ENCODE measurements at regions not wholly inside any gene's neighbourhood (a gene's known extent, or its start where the extent isn't known, plus 50 kb on each side); places are given as distances from the start of the nearest gene placed in this dataset.
"Not testable (repeated sequence)": the region's sequence is repeated elsewhere in the genome, so short reads cannot be mapped to it uniquely, and the experiment has no call there.

DNA sequence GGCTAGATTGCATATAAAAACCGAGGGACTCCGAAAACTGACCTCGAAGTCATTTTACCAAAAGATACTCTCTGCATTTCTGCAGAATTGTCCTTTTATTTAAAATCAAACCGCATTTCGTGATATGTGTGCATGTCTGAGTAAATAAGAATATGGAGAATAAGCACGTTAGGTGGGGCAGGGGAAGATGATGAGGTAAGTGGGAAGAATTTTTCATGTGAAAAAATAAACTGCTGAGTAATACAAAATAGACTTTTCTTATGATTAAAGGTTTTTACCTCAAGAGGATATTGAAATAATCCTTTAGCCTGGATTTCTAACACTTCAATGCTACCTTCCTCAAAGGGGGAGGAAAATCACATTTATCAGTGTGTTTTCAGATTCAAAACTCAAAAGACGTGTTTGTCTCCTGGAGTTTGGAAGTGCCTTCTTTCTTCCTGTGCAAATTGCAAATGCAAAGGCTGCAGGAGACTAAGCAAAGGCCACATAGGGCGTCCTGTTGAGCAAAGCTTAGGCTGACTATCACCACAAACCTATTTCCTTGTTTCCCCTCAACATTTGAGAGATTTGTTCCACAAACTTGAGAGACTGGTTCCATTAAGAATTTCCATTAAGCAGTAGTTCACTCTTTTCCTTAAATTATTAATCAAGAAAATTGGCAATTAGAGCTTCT is 813.5 kb downstream of the MCTP2 start:
- no peaks in the 10 kb centered on the region for H4K20me1 ChIP-seq (ENCODE audit: insufficient read depth, low read depth, low read length)
- no peaks in the 10 kb centered on the region for H3K4me1 ChIP-seq (ENCODE audit: low read length)

DNA sequence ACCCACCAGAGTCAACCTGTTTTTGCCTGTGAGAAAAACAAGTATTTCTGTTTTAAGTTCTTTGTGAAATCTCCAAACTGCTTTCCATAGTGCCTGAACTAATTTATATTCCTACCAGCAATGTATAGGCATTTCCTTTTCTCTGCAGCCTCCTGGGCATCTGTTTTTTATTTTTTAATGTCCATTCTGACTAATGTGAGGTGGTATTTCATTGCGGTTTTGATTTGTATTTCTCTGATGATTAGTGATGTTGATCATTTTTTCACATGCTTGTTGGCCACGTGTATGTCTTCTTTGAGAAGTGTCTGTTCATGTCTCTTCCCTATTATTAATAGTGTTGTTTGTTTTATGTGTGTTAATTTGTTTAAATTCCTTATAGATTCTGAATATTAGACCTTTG is 820.5 kb downstream of the MCTP2 start:
- no peaks in the 10 kb centered on the region for H4K20me1 ChIP-seq (ENCODE audit: insufficient read depth, low read depth, low read length)

More for the DNA sequence above, 813.5 kb downstream of the MCTP2 start:
- no peak for DNase-seq
- no peak overlapping the region for H3K27ac ChIP-seq (ENCODE audit: low read length)
- no peaks in the 10 kb centered on the region for H3K79me2 ChIP-seq (ENCODE audit: low read length)
- no peak overlapping the region for H3K4me2 ChIP-seq (ENCODE audit: low read depth, low read length, poor library complexity, severe bottlenecking)
- H3K4me3 ChIP-seq (ENCODE audit: low read length): no peak overlapping the region
- no peaks in the 10 kb centered on the region for H3K27me3 ChIP-seq (ENCODE audit: low read length)
- peaks cover 15% of the 10 kb centered on the region for H3K9me3 ChIP-seq (ENCODE audit: low read length)
- no peaks in the 10 kb centered on the region for H3K36me3 ChIP-seq (ENCODE audit: insufficient read depth, low read length)
- no peak overlapping the region for H2AFZ ChIP-seq (ENCODE audit: low read length)
- no peaks in the 10 kb centered on the region for H3K9me2 ChIP-seq (replicated peaks; ENCODE audit: insufficient read depth, low read length)
- H3K9ac ChIP-seq (ENCODE audit: low read length): no peak overlapping the region

DNA sequence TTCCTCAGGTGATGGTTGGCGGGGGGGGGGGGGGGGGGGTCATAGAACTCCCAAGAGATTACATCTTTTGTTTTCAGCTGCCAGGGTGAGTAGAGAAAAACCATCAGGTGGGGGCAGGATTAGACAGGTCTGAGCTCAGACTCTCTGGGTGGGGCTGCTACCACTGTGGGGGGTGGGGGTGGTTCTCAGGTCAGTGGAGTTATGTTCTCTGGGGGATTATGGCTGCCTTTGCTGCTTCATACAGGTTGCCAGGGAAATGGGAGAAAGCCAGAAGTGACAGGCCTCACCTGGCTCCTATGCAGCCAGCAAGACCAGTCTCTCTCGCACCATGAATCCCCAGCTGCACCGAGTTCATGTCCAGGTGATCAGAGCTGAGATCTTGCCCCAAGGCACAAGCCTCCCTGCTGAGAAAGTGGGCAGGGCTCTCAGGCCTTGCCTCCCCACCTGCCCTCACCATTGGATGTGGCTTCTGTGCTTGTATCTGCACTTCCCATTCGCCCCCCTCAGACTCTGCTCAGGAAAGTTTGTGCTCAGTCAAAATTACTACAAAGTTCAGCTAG is 828.1 kb downstream of the MCTP2 start:
- Histone ChIP-seq H3K36me3 (ENCODE audit: insufficient read depth, low read length) (no peaks in the 10 kb centered on the region), H2AFZ (ENCODE audit: low read length) (no peak overlapping the region), H3K4me2 (ENCODE audit: low read depth, low read length, poor library complexity, severe bottlenecking) (no peak overlapping the region), H3K4me3 (ENCODE audit: low read length) (no peak overlapping the region), H3K79me2 (ENCODE audit: low read length) (no peaks in the 10 kb centered on the region), H3K9me2 (replicated peaks; ENCODE audit: insufficient read depth, low read length) (no peaks in the 10 kb centered on the region), H3K4me1 (ENCODE audit: low read length) (no peaks in the 10 kb centered on the region), H3K9me3 (ENCODE audit: low read length) (peaks cover 26% of the 10 kb centered on the region), H3K9ac (ENCODE audit: low read length) (no peak overlapping the region), H3K27ac (ENCODE audit: low read length) (no peak overlapping the region), H3K27me3 (ENCODE audit: low read length) (no peaks in the 10 kb centered on the region), H4K20me1 (ENCODE audit: insufficient read depth, low read depth, low read length) (no peaks in the 10 kb centered on the region)
- no peak for DNase-seq

More for the DNA sequence above, 820.5 kb downstream of the MCTP2 start:
- H3K79me2 ChIP-seq (ENCODE audit: low read length): no peaks in the 10 kb centered on the region
- no peak overlapping the region for H3K4me3 ChIP-seq (ENCODE audit: low read length)
- no peak overlapping the region for H2AFZ ChIP-seq (ENCODE audit: low read length)
- H3K27ac ChIP-seq (ENCODE audit: low read length): no peak overlapping the region
- no peaks in the 10 kb centered on the region for H3K27me3 ChIP-seq (ENCODE audit: low read length)
- H3K9ac ChIP-seq (ENCODE audit: low read length): no peak overlapping the region
- H3K4me2 ChIP-seq (ENCODE audit: low read depth, low read length, poor library complexity, severe bottlenecking): no peak overlapping the region
- no peaks in the 10 kb centered on the region for H3K36me3 ChIP-seq (ENCODE audit: insufficient read depth, low read length)
- no peaks in the 10 kb centered on the region for H3K4me1 ChIP-seq (ENCODE audit: low read length)
- H3K9me2 ChIP-seq (replicated peaks; ENCODE audit: insufficient read depth, low read length): no peaks in the 10 kb centered on the region
- peaks cover 15% of the 10 kb centered on the region for H3K9me3 ChIP-seq (ENCODE audit: low read length)
- no peak for DNase-seq

DNA sequence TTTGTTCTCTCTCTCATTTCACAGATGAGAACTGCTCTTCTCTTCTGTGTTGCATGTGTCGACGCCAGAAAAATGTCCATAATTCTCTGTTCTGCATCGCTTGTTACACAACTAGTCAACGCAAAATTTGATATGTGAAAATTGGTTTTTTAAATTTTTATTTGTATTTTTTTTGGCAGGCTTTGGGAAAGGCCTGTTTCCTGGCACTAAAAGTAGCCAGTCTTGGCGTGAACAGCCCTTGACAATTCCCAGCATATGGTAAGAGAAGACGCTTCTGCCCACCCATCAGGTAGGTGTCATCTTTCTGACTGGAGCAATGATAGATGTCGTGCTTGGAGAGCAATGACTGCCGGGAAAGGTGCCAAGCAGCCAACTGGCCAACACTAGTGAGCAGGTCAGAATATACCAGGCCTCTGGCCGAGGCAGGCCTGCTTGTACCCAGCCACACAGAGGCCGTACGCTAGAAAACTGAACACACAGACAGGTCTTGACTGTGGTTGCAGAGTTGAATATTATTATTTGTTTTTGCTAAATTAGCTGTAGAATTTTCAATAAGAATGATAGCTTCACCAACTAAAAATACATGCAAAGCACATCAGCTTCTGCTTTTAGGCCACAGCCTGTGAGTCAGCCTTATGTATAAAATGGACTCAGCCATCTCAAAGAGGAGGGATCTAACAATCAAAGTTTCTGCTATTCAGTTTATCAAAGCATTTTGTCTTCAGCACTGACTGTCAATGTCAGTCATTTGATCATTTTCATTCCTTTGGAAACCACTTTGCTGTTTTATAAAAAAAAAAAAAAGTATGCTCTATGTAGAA is 837.5 kb downstream of the MCTP2 start:
- H3K9me3 ChIP-seq (ENCODE audit: low read length): peaks cover 19% of the 10 kb centered on the region
- no peak for DNase-seq
- H3K27ac ChIP-seq (ENCODE audit: low read length): no peak overlapping the region
- H2AFZ ChIP-seq (ENCODE audit: low read length): no peak overlapping the region
- no peaks in the 10 kb centered on the region for H3K79me2 ChIP-seq (ENCODE audit: low read length)
- no peaks in the 10 kb centered on the region for H3K4me1 ChIP-seq (ENCODE audit: low read length)
- H4K20me1 ChIP-seq (ENCODE audit: insufficient read depth, low read depth, low read length): no peaks in the 10 kb centered on the region
- no peaks in the 10 kb centered on the region for H3K27me3 ChIP-seq (ENCODE audit: low read length)
- H3K9me2 ChIP-seq (replicated peaks; ENCODE audit: insufficient read depth, low read length): no peaks in the 10 kb centered on the region
- no peak overlapping the region for H3K9ac ChIP-seq (ENCODE audit: low read length)
- H3K4me3 ChIP-seq (ENCODE audit: low read length): no peak overlapping the region
- no peak overlapping the region for H3K4me2 ChIP-seq (ENCODE audit: low read depth, low read length, poor library complexity, severe bottlenecking)
- H3K36me3 ChIP-seq (ENCODE audit: insufficient read depth, low read length): no peaks in the 10 kb centered on the region

DNA sequence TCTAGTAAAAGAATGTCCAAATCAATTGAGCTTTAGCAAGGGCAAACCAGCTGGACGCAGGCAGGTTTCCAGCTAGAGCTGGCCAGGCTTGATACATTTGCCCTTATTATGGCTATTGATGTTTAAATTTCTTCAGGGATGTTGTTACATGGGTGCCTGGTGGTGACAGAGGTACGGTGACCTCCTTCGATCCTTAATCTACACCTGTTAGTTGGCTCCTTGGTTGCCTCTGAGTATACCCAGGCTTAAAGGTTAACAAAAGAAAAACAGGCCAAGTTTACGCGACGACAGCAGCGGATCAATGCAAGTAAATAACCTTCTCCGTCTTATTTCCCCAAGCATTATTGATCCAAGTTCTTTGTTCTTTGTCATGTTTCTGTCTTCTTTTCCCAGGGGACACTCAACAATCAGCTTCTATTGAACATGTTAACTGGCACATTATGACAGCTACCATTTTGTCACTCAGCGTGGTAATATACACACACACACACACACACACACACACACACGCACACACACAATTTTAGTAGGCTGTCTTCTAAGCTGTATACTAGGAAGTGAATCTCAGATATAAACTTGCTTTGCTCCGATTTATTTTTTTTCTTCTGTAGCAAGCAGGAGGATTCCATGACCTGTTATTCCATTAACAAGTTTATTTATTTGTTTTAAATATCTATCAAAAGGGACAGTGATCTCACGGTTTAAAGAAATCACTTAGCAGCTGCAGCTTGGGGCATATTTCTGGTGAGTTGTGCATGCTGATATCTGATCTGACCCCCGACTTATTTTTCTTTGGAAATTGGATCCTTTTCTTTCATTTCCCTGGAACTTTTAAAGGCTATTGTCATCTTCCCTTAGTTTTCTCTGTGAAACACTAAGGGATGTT is 844.7 kb downstream of the MCTP2 start:
- H4K20me1 ChIP-seq (ENCODE audit: insufficient read depth, low read depth, low read length): no peaks in the 10 kb centered on the region
- H3K27me3 ChIP-seq (ENCODE audit: low read length): no peaks in the 10 kb centered on the region
- no peaks in the 10 kb centered on the region for H3K79me2 ChIP-seq (ENCODE audit: low read length)
- H2AFZ ChIP-seq (ENCODE audit: low read length): no peak overlapping the region
- peaks cover 25% of the 10 kb centered on the region for H3K9me3 ChIP-seq (ENCODE audit: low read length)
- H3K36me3 ChIP-seq (ENCODE audit: insufficient read depth, low read length): no peaks in the 10 kb centered on the region
- H3K9me2 ChIP-seq (replicated peaks; ENCODE audit: insufficient read depth, low read length): no peaks in the 10 kb centered on the region
- DNase-seq: no peak
- H3K9ac ChIP-seq (ENCODE audit: low read length): no peak overlapping the region
- H3K4me1 ChIP-seq (ENCODE audit: low read length): no peaks in the 10 kb centered on the region
- H3K4me3 ChIP-seq (ENCODE audit: low read length): no peak overlapping the region
- no peak overlapping the region for H3K4me2 ChIP-seq (ENCODE audit: low read depth, low read length, poor library complexity, severe bottlenecking)
- H3K27ac ChIP-seq (ENCODE audit: low read length): no peak overlapping the region

DNA sequence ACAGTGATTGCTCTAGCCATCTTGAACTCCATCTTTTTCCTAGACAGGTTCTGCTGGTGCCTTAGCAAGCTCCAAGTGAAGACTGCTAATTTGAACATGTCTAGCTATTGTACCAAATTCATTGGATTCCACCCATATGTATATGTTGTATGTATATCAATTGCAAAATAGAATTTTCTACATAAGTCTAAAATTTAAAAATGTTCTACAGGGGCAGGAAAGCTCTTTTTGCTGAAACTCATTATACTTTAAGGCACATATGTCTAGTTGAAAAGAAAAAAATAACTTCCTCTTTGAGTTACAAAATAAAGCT is 845.3 kb downstream of the MCTP2 start:
- no peak for DNase-seq
- no peak overlapping the region for H3K9ac ChIP-seq (ENCODE audit: low read length)
- H3K79me2 ChIP-seq (ENCODE audit: low read length): no peaks in the 10 kb centered on the region
- no peaks in the 10 kb centered on the region for H3K9me2 ChIP-seq (replicated peaks; ENCODE audit: insufficient read depth, low read length)
- H3K9me3 ChIP-seq (ENCODE audit: low read length): peaks cover 30% of the 10 kb centered on the region
- no peak overlapping the region for H3K4me2 ChIP-seq (ENCODE audit: low read depth, low read length, poor library complexity, severe bottlenecking)
- no peaks in the 10 kb centered on the region for H3K27me3 ChIP-seq (ENCODE audit: low read length)
- H2AFZ ChIP-seq (ENCODE audit: low read length): no peak overlapping the region
- H3K4me3 ChIP-seq (ENCODE audit: low read length): no peak overlapping the region
- H3K4me1 ChIP-seq (ENCODE audit: low read length): no peaks in the 10 kb centered on the region
- H3K27ac ChIP-seq (ENCODE audit: low read length): no peak overlapping the region
- no peaks in the 10 kb centered on the region for H3K36me3 ChIP-seq (ENCODE audit: insufficient read depth, low read length)
- no peaks in the 10 kb centered on the region for H4K20me1 ChIP-seq (ENCODE audit: insufficient read depth, low read depth, low read length)

DNA sequence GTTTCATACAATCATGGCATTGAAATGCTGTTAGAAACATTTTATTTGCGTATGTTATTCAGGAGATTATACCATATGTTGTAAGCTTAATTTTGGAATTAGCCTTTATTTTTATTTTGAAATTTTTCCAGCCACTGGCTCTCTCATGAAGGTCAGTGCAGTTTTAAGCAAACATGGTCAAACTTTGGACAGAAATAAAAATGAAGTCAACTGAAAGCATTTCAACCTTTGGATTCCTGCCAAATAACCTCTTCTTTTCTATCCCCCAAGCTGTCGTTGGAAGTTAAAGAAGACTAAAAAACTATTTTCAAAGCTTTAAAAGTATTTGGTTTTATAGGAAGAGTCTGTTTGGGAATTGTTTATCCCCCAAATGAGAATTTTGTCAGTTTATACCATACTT is 846.6 kb downstream of the MCTP2 start:
- no peak for DNase-seq
- Histone ChIP-seq H3K27me3 (ENCODE audit: low read length) (no peaks in the 10 kb centered on the region), H3K9ac (ENCODE audit: low read length) (no peak overlapping the region), H3K4me3 (ENCODE audit: low read length) (no peak overlapping the region), H3K9me2 (replicated peaks; ENCODE audit: insufficient read depth, low read length) (no peaks in the 10 kb centered on the region), H3K9me3 (ENCODE audit: low read length) (peaks cover 26% of the 10 kb centered on the region), H3K79me2 (ENCODE audit: low read length) (no peaks in the 10 kb centered on the region), H3K27ac (ENCODE audit: low read length) (no peak overlapping the region), H2AFZ (ENCODE audit: low read length) (no peak overlapping the region), H3K4me2 (ENCODE audit: low read depth, low read length, poor library complexity, severe bottlenecking) (no peak overlapping the region), H3K36me3 (ENCODE audit: insufficient read depth, low read length) (no peaks in the 10 kb centered on the region), H4K20me1 (ENCODE audit: insufficient read depth, low read depth, low read length) (no peaks in the 10 kb centered on the region), H3K4me1 (ENCODE audit: low read length) (no peaks in the 10 kb centered on the region)

DNA sequence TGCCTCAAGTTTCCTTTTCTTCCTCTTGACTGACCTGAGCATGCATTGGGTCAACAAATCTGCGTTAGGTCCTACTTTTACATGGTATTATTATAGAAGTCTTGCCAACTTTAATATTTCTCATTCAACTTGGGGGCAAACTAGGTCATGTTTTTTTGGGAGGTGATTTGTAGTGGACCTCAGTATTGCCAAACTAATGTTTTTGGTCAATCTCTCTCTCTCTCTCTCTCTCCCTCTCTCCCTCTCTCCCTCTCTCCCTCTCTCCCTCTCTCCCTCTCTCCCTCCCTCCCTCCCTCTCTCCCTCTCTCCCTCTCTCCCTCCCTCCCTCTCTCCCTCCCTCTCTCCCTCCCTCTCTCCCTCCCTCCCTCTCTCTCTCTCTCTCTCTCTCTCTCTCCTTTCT is 848.9 kb downstream of the MCTP2 start:
- not testable (repeated sequence) for H3K36me3 ChIP-seq (ENCODE audit: insufficient read depth, low read length); H2AFZ ChIP-seq (ENCODE audit: low read length); H3K27me3 ChIP-seq (ENCODE audit: low read length); DNase-seq; H3K9ac ChIP-seq (ENCODE audit: low read length); H3K9me2 ChIP-seq (replicated peaks; ENCODE audit: insufficient read depth, low read length); H3K27ac ChIP-seq (ENCODE audit: low read length); H3K4me3 ChIP-seq (ENCODE audit: low read length); H3K4me1 ChIP-seq (ENCODE audit: low read length); H3K4me2 ChIP-seq (ENCODE audit: low read depth, low read length, poor library complexity, severe bottlenecking); H4K20me1 ChIP-seq (ENCODE audit: insufficient read depth, low read depth, low read length); H3K79me2 ChIP-seq (ENCODE audit: low read length)
- peaks cover 26% of the 10 kb centered on the region for H3K9me3 ChIP-seq (ENCODE audit: low read length)

Data from Karpas-422 (cell line).